WI38 (cell line): ENCODE measurements at regions not wholly inside any gene's neighbourhood (a gene's known extent, or its start where the extent isn't known, plus 50 kb on each side); places are given as distances from the start of the nearest gene placed in this dataset.

ENCODE experiments used
- H3K4me3 ChIP-seq: 2 replicates; pipeline ENCODE4 v1.5.1; 2011; ENCODE audit warnings: low read depth, mild to moderate bottlenecking, control low read depth, low read length
- TF ChIP-seq, protein P1 (sequence below): IDR thresholded peaks from 2 replicates; pipeline ENCODE4 v1.5.1; 2012; ENCODE audit warnings: low read depth, mild to moderate bottlenecking, control low read depth, low read length

DNA sequence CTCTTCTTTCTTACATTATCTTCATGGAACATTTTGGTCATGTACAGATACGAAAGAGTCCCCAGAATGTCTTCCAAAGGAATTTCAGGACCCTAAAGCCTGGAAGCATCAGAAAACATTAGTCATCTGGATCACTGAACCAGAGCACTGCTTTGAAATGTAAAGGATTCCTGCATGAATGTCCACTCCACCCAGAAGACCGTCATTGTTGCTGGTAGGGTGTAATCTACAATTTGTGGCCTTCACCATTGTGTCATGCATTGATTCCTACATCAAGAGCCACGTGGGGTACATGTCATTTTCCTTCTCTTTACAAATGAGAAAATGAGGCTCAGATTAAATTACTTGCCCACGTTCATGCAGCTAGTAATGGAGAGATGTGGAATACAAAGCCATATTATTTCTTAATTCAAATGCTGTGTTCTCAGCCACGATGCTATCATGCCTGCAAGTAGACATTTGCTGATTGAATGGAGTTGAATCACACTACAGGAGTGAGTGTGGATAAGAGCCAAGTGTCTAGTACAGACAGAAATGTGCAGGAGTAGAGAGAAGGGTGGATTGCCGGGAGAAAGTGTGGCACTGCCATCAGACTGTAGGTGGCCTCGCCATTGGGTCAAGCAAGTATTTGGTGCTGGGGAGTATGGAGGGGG is 231.2 kb downstream of the C12orf75 start:
- TF ChIP-seq, protein P1, sequence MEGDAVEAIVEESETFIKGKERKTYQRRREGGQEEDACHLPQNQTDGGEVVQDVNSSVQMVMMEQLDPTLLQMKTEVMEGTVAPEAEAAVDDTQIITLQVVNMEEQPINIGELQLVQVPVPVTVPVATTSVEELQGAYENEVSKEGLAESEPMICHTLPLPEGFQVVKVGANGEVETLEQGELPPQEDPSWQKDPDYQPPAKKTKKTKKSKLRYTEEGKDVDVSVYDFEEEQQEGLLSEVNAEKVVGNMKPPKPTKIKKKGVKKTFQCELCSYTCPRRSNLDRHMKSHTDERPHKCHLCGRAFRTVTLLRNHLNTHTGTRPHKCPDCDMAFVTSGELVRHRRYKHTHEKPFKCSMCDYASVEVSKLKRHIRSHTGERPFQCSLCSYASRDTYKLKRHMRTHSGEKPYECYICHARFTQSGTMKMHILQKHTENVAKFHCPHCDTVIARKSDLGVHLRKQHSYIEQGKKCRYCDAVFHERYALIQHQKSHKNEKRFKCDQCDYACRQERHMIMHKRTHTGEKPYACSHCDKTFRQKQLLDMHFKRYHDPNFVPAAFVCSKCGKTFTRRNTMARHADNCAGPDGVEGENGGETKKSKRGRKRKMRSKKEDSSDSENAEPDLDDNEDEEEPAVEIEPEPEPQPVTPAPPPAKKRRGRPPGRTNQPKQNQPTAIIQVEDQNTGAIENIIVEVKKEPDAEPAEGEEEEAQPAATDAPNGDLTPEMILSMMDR, result no peak
- H3K4me3 ChIP-seq, result peak overlapping the region; percentile 42; the same call in 1 of the 2 replicates

DNA sequence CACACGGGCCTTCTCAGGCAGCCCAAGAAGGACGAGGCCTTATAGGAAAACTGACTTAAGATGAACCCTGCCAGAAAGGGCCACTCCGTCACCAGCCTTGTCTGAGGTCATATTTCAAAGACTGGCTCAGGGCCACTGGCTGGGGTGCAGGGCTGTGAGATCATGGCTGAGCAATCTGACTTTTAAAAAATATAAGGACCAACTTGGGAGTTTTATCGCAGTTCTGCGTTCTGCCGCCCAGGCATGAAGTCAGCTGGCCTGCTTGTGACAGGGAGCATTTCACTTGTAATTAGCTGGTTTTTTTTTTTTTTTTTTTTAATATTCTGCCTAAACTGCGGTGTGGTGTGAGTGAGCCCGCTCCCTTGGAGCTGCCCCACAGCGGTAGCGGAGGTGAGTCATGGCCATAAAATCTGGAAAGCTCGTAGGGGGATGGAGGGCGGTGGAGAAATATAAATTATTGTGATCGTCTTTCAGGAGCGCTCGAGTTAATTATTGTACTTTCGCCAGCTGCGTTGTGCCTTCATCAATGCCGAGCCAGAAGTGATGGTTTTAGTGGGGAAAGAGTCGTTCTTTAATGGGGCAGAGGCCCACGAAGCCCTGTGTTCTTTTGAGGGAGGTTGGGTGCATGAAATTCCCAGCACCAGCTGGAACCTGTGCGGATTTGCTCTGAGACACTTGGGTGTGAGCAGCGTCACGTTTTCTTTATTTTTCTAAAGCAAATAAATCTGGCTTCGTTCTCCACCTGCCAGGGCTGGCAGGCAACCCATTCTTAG is 231.9 kb downstream of the C12orf75 start:
- peak overlapping the region; percentile 42 for H3K4me3 ChIP-seq
- TF ChIP-seq, protein P1, result no peak

DNA sequence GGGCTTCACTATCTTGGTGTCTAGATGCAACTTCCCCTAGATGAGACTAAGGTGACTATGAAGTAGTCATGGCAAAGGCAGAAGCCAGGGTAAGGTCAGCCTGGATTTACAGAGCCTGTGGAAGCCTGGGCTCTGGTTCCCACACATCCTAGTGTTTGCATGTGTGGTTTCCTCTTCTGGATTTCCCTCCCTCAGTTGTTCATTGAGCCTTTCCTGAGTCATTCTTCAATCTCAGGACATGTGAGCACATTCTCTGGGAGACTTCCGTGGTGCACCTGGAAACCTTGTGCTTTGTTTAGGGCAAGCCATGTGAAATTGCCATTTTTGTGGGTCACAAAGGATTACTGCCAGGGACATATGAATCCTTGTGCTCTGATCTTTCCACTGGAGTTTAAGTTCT is 236.6 kb downstream of the C12orf75 start:
- TF ChIP-seq, protein P1, result no peak
- H3K4me3 ChIP-seq, result no peak overlapping the region

DNA sequence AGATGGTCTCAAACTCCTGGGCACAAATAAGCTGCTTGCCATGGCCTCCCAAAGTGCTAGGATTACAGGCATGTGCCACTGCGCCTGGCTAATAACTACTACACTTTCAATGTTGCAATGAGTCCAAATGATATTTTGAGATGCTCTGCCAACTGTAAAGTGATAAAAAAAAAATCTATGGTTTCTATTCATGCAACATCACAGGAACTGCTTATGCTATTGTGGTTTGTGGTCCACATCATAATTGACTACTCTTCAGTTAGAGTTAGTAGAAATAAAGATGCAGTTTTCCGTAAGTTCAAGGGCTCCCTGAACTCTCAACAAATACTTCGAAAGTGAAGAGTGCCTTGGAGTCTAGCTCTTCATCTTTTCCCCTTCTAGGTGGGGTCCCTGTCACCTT is 239.4 kb downstream of the C12orf75 start:
- TF ChIP-seq, protein P1, result no peak
- no peak overlapping the region for H3K4me3 ChIP-seq

DNA sequence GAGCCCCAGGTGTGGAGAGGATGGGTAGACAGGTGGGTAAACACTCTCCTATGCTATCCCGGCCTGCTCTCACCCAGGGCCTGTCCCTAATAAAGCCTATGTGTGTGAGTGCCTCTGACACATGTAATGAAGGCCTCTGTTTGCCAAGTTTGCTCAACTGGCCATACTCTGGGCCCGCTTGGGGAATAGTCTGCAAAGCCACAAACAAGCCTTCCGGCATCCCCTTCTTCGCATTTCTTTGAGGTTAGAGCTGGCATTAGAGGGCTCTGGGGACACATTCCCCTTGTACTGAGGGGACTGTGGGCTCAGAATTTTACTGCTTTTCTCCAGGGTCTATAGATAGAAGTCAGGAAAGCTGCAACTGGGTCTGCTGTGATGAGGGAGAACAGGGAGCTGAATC is 240.5 kb downstream of the C12orf75 start:
- TF ChIP-seq, protein P1, result no peak
- H3K4me3 ChIP-seq, result no peak overlapping the region

DNA sequence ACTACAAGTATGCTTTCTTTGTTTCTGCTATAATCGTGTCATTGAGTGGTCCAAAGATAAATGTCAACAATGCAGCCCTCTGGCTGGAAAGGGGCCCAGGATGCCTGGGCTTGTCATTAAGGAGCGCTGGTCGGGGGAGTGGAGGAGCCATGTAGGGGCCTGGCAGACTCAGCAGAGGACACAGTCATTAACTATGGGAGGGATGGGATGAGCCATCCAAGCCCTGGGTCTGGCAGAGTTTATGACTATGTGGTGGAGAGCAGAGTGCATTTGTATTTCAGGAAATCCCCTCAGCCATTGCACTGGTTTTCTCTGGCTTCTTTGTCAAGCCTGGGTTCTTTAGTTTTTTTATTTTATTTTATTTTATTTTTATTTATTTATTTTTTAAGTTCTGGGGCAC is 243.1 kb downstream of the C12orf75 start:
- H3K4me3 ChIP-seq, result no peak overlapping the region
- TF ChIP-seq, protein P1, result no peak

DNA sequence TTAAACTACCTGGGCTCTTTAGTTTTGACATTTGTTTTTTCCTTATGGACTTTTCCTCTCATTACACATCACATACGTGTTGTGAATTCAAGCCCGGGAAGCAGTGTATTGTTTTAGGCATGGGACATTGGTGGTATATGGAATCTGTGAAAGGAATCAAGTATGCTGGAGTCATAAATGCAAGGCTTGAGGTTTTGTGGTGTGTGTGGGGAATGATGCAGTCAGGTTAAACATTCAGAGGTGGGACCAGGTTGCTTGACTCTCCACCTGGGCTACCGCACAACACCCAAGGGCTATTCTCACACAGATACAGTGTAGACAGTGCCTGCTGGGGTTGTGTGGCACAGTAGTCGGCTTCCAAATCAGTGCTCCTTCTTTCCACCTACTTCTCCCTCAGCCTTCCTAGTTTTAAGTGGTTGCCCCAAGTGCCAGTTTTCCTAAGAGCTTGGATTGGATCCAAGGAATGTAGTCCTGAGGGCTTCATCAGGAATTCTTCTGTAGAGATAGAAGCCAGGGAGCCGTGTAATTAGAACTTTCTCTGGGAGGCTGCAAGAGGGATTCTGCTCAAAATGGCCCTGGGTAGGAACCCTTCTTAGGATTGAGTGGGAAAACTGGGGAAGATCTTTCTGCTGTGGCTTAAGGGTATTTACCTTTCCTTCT is 243.7 kb downstream of the C12orf75 start:
- TF ChIP-seq, protein P1, result no peak
- no peak overlapping the region for H3K4me3 ChIP-seq
